Ishikawa (cell line): ENCODE measurements at regions not wholly inside any gene's neighbourhood (a gene's known extent, or its start where the extent isn't known, plus 50 kb on each side); places are given as distances from the start of the nearest gene placed in this dataset.

ENCODE experiments used
- CEBPB ChIP-seq: IDR thresholded peaks from 2 replicates; pipeline ENCODE4 v1.6.1; 2012
- CREB1 ChIP-seq: IDR thresholded peaks from 2 replicates; pipeline ENCODE4 v1.6.1; 2012; ENCODE audit warnings: low read depth
- EGR1 ChIP-seq: IDR thresholded peaks from 2 replicates; pipeline ENCODE4 v1.6.1; 2012
- EP300 ChIP-seq: IDR thresholded peaks from 2 replicates; pipeline ENCODE4 v1.6.1; 2012; ENCODE audit warnings: borderline replicate concordance
- FOXM1 ChIP-seq: IDR thresholded peaks from 2 replicates; pipeline ENCODE4 v1.6.1; 2012; ENCODE audit warnings: low read depth, borderline replicate concordance
- NFIC ChIP-seq: IDR thresholded peaks from 2 replicates; pipeline ENCODE4 v1.6.1; 2012
- RAD21 ChIP-seq: IDR thresholded peaks from 2 replicates; pipeline ENCODE4 v1.6.1; 2012; ENCODE audit warnings: low read depth
- TAF1 ChIP-seq: IDR thresholded peaks from 2 replicates; pipeline ENCODE4 v1.6.1; 2012; ENCODE audit warnings: low read depth, mild to moderate bottlenecking
- TEAD4 ChIP-seq: IDR thresholded peaks from 2 replicates; pipeline ENCODE4 v1.6.1; 2012
- YY1 ChIP-seq: IDR thresholded peaks from 2 replicates; pipeline ENCODE4 v1.6.1; 2012; ENCODE audit warnings: low read depth
- ZBTB7A ChIP-seq: IDR thresholded peaks from 2 replicates; pipeline ENCODE4 v1.6.1; 2012; ENCODE audit warnings: low read depth
- TF ChIP-seq, protein P1 (sequence below): IDR thresholded peaks from 2 replicates; pipeline ENCODE4 v1.6.1; 2012; ENCODE audit warnings: low read depth, mild to moderate bottlenecking
- TF ChIP-seq, protein P2 (sequence below): IDR thresholded peaks from 2 replicates; pipeline ENCODE4 v1.6.1; 2012
- TF ChIP-seq, protein P3 (sequence below): IDR thresholded peaks from 2 replicates; pipeline ENCODE4 v1.6.1; 2012

DNA sequence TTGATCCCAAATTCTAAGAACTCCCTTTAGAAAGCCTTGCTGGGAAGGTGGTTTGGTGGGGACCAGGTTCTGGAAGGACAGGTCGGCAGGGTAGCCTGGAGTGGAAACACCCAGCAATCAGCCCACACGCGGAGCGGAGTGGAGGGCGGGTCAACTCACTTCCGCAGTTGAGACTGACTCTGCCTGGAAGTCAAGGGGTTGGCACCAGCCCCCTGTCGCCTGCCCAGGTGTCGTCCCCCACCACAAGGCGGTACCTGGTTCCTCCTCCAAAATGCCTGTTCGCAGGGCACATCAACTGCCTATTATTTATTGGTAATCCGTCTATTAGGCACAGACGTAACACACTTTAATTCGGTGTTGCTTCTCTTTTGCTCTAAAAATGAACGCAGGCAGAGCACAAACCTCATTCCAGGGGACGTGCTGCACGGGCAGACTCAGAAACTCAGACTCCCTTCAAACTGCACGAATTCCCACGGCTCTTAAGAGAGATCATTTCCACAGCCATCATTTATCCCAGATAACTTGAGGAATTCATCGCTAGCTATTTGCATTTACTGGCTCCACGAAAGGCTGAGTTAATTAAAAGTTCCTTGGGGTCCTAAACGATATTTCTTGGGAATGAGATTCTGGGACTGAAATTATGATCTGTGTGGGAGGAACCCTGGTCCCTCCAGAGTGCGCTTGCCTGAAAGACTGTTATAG lies 248.2 kb upstream of the PPP2R2D start:
- TF ChIP-seq FOXM1: no peak
- no peak for TF ChIP-seq TAF1
- TF ChIP-seq EP300: no peak
- TF ChIP-seq YY1: no peak
- no peak for TF ChIP-seq EGR1
- TF ChIP-seq, protein P1, sequence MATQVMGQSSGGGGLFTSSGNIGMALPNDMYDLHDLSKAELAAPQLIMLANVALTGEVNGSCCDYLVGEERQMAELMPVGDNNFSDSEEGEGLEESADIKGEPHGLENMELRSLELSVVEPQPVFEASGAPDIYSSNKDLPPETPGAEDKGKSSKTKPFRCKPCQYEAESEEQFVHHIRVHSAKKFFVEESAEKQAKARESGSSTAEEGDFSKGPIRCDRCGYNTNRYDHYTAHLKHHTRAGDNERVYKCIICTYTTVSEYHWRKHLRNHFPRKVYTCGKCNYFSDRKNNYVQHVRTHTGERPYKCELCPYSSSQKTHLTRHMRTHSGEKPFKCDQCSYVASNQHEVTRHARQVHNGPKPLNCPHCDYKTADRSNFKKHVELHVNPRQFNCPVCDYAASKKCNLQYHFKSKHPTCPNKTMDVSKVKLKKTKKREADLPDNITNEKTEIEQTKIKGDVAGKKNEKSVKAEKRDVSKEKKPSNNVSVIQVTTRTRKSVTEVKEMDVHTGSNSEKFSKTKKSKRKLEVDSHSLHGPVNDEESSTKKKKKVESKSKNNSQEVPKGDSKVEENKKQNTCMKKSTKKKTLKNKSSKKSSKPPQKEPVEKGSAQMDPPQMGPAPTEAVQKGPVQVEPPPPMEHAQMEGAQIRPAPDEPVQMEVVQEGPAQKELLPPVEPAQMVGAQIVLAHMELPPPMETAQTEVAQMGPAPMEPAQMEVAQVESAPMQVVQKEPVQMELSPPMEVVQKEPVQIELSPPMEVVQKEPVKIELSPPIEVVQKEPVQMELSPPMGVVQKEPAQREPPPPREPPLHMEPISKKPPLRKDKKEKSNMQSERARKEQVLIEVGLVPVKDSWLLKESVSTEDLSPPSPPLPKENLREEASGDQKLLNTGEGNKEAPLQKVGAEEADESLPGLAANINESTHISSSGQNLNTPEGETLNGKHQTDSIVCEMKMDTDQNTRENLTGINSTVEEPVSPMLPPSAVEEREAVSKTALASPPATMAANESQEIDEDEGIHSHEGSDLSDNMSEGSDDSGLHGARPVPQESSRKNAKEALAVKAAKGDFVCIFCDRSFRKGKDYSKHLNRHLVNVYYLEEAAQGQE: no peak
- TF ChIP-seq ZBTB7A: no peak
- no peak for TF ChIP-seq RAD21
- TF ChIP-seq, protein P2, sequence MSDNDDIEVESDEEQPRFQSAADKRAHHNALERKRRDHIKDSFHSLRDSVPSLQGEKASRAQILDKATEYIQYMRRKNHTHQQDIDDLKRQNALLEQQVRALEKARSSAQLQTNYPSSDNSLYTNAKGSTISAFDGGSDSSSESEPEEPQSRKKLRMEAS: no peak
- no peak for TF ChIP-seq NFIC
- no peak for TF ChIP-seq CEBPB
- TF ChIP-seq, protein P3, sequence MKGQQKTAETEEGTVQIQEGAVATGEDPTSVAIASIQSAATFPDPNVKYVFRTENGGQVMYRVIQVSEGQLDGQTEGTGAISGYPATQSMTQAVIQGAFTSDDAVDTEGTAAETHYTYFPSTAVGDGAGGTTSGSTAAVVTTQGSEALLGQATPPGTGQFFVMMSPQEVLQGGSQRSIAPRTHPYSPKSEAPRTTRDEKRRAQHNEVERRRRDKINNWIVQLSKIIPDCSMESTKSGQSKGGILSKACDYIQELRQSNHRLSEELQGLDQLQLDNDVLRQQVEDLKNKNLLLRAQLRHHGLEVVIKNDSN: no peak
- TF ChIP-seq CREB1: no peak
- no peak for TF ChIP-seq TEAD4
